T47D (cell line): ENCODE measurements at regions not wholly inside any gene's neighbourhood (a gene's known extent, or its start where the extent isn't known, plus 50 kb on each side); places are given as distances from the start of the nearest gene placed in this dataset.
"Not testable (repeated sequence)": the region's sequence is repeated elsewhere in the genome, so short reads cannot be mapped to it uniquely, and the experiment has no call there.

ENCODE experiments used
- DNase-seq, 2 experiments: peaks; one replicate each; pipeline versions ENCODE4 v3.0.0 to v3.0.0-alpha.2; 2011 to 2012; ENCODE audit warnings: low read depth in 1 of 2, low spot score in 1 of 2
- JUND ChIP-seq: IDR thresholded peaks from 2 replicates; pipeline ENCODE4 v1.6.1; 2012; ENCODE audit warnings: low read depth
- in situ Hi-C: cut with HindIII; loops from 2 replicates; pipeline ENCODE4 v1.10.0; 2016; ENCODE audit warnings: low sequenced_read_pairs, low pct_unique_long_range_greater_than_20kb

GRCh38 chr1:8152731-8153702, 126.9 kb upstream of the ERRFI1 start:
- no peak for DNase-seq
- no peak for TF ChIP-seq JUND
- in situ Hi-C loops: no loop called here

DNA sequence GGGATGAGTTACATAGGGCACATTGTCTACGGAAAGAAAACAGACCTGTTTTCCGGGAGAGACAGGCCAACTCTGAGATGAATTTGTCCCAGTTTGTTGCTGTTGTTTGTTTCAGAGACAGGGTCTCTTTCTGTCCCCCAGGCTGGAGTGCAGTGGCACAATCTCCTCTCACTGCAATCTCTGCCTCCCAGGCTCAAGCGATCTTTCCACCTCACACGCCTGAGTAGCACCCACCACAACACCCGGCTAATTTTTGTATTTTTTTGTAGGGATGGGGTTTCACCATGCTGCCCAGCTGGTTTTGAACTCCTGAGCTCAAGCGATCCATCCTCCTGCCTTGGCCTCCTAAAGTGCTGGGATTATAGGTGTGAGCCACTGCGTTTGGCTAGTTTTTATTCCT, 125.5 kb upstream of the ERRFI1 start:
- in situ Hi-C loops: no loop called here
- no peak for DNase-seq
- no peak for TF ChIP-seq JUND

GRCh38 chr1:8149756-8150155, 123.6 kb upstream of the ERRFI1 start:
- DNase-seq, in situ Hi-C loops: not testable (repeated sequence)

DNA sequence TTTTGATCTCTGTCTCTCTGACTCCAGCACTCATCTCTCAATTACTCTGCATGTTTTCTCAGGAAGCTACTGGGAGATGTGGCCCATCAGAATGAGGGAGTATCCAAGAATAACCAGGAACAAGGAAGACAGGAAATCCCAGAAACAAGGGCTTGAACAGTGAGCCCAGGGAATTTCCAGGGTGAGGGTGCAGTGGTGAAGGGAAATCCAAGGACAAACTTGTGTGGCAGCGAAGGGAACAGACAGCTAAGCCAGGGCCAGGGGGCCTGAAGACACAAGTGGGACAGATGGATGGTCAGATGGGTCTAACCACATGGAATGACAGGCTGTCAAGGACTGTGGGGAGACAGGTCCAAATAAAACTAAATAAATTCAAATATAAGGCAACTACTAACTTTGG, 121.8 kb upstream of the ERRFI1 start:
- in situ Hi-C loops: no loop called here
- no peak for TF ChIP-seq JUND
- no peak for DNase-seq

DNA sequence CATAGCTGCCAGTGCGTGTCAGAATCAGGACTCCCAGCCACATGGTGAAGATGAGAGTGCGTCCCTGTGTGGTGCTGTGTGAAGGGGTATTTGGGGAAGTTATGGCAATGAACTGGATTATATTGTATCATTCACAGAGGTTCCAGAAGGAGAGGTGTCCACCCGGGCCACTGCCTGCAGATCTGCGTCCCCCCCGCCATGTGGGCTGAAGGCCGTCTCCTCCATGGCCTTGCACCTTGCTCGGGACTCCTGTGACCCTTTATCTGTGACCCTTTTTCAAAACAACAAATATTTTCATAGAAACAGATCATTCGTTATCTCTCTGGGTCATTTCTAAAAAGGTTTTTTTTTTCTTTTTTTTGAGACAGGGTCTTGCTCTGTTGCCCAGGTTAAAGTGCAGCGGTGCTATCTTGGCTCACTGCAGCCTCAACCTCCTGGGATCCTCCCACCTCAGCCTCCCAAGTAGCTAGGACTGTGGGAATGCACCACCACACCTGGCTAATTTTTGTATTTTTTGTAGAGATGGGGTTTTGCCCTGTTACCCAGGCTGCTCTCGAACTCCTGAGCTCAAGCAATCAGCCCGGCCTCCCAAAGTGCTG, 120.2 kb upstream of the ERRFI1 start:
- in situ Hi-C loops: no loop called here
- TF ChIP-seq JUND: no peak
- no peak for DNase-seq

DNA sequence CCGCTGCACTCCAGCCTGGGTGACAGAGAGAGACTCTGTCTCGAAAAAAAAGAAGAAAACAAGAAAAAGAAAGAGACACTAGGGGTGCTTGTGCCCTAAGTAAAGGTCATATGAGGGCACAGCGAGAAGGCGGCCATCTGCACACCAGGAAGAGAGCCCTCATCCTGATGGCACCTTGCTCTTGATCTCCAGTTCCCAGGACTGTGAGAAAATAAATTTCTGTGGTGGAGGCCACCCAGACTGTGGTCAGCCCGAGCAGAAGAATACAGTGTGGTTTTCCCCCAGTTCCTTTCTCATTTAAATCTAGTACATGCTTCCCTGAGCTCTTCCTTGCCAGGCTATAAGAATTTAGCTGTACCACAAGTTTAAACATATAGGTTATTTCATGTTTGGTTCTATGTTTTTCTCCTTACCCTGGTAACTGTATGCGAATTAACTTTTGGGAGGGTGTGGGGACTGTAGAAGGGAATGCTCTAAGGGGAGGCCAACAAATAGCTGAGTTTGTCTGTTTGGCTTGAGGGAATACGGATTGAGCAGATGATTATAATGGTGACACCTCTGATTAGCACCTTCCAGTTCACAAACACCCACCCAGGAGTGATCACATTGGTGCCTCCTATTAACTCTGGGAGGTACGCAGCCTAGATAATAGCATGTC, 119.6 kb upstream of the ERRFI1 start:
- no peak for DNase-seq
- in situ Hi-C loops: no loop called here
- TF ChIP-seq JUND: no peak

GRCh38 chr1:8144323-8144722, 118.2 kb upstream of the ERRFI1 start:
- no peak for DNase-seq
- no peak for TF ChIP-seq JUND
- in situ Hi-C loops: no loop called here

DNA sequence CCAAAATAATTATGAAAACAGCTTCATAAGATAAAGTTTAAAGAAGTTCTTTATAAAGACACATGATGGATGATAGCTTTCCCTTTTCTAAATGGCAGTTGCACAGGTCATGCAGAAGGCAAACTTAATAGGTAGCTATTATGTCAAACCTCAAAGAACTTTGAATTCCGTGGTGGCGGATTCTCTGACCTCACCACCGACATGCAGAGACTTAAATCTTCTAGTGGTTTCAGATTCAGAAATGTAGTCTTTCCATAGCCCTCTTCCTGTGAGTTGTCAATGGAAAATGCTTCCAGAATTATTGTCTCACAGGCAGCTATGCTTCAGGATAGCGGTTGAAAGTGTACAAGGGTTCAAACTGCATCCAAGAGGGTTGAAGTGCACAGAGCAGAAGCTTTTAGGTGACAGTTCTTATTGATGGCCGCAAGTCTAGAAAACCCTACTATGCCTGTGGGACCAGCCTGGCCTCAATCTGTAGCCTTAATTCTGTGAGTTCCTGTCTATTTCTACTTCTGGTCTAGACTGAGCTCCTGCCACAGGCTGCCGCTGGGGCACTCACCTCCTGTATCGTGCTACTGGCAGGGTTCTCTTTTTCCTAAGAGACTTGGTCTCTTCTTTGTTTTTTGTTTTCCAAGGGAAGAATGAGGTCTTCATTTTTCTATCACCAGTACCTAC, 117.0 kb upstream of the ERRFI1 start:
- TF ChIP-seq JUND: no peak
- no peak for DNase-seq
- in situ Hi-C loops: no loop called here

DNA sequence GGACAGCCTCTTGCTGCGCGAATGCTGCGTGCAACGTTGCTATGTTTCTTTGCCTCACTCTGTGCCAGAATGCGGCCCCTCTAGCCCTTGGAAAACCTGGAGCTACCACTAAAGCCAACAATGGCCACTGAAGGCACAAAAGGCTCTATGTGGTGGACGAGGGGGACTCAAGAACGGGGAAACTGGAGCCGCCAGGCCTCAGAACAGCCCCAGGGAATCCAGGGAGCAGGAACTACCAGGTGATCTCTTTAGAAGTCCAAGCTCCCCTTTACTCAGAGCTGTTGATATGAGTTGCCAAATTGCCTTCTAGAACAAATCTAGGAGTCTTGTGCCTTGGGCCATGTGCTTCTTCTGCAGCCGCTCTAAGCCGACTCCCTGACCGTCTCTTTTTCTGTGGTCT, 113.8 kb upstream of the ERRFI1 start:
- in situ Hi-C loops: no loop called here
- DNase-seq: no peak
- TF ChIP-seq JUND: no peak

- TF ChIP-seq JUND: no peak
- no peak for DNase-seq
- in situ Hi-C loops: no loop called here
These were observed 113.3 kb upstream of the ERRFI1 start for GRCh38 chr1:8139383-8139782.

DNA sequence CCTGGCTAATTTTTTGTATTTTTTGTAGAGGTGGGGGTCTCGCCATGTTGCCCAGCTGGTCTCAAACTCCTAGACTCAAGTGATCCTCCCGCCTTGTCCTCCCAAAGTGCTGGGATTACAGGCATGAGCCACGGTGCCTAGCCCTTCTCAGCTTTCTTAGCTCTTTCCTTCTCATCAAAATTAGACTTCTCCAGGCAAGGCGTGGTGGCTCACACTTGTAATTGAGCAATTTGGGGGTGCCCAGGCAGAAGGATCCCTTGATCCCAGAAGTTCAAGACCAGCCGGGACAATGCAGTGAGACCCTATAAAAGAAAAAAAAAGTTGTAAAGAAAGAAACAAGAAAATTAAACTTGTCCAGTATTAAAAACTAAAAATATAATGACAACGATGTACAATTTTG, 112.6 kb upstream of the ERRFI1 start:
- TF ChIP-seq JUND: no peak
- in situ Hi-C loops: no loop called here
- DNase-seq: no peak

DNA sequence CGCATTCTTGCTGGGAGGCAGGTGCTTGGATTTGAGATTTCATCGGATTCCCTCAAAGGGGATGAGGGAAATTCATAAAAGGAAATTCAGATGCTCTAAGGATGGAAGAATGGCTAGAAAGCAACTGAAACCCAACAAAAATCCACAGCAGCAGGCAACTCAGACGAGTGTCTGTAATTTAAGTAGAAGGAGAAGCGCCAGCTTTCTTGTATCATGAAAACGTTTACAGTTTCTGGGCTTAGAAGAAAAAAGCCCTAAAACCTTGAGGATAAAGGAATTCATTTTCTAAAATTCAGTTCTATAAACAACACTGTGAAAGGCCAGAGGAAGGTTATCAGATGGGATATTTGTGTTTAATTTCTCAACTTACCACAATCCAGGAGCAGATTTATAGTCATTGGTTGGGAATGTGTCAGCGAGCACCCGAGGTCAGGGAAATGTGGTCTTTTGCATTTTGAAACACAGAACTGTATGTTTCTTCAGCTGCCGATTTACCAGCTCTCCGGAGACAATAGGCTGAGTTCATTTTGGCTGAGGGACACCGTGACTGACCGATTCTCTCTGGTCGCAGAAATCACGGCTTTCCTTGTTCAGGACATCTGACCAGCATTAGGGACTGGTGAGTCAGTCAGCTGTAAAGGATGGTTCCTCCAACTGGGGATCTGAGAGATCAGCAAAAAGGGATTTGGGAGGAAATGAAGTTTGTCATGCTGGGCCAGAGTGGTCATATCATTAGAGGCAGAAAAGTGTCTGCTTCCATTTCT, 111.6 kb upstream of the ERRFI1 start:
- in situ Hi-C loops: no loop called here
- DNase-seq: no peak
- no peak for TF ChIP-seq JUND
